ENCODE measurements at regions not wholly inside any gene's neighbourhood (a gene's known extent, or its start where the extent isn't known, plus 50 kb on each side); places are given as distances from the start of the nearest gene placed in this dataset.

DNA sequence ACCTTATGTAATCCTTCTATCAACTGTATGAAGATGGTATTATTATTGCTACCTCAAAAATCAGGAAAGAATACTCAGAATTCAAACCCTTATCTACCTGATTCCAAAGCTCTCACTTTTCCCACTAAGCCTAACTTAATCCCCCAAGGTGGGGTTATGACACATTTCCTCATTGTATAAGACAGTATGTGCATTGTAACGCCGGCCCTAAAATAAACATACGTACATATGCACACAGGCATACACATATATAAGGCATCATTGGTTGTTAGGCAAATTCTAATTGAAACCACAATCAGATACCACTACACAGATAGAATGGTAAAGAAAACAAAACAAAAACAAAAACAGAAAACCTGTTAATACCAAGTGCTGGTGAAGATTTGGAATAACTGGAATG, 556.5 kb downstream of the INHBA start:
- TF ChIP-seq EZH2phosphoT487 (IDR thresholded peaks at IDR 0.05) = no peak
- TF ChIP-seq, protein P1, sequence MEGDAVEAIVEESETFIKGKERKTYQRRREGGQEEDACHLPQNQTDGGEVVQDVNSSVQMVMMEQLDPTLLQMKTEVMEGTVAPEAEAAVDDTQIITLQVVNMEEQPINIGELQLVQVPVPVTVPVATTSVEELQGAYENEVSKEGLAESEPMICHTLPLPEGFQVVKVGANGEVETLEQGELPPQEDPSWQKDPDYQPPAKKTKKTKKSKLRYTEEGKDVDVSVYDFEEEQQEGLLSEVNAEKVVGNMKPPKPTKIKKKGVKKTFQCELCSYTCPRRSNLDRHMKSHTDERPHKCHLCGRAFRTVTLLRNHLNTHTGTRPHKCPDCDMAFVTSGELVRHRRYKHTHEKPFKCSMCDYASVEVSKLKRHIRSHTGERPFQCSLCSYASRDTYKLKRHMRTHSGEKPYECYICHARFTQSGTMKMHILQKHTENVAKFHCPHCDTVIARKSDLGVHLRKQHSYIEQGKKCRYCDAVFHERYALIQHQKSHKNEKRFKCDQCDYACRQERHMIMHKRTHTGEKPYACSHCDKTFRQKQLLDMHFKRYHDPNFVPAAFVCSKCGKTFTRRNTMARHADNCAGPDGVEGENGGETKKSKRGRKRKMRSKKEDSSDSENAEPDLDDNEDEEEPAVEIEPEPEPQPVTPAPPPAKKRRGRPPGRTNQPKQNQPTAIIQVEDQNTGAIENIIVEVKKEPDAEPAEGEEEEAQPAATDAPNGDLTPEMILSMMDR (IDR thresholded peaks at IDR 0.05) = no peak

Measured in neural progenitor cell (in vitro differentiated cells).